Occipital lobe (tissue), 1 donor: ENCODE measurements at regions not wholly inside any gene's neighbourhood (a gene's known extent, or its start where the extent isn't known, plus 50 kb on each side); places are given as distances from the start of the nearest gene placed in this dataset.
"Not testable (repeated sequence)": the region's sequence is repeated elsewhere in the genome, so short reads cannot be mapped to it uniquely, and the experiment has no call there.

Experiments used
- DNase-seq: peaks from one replicate; lab custom pipeline; 2025; lab: John Stamatoyannopoulos, UW

DNA sequence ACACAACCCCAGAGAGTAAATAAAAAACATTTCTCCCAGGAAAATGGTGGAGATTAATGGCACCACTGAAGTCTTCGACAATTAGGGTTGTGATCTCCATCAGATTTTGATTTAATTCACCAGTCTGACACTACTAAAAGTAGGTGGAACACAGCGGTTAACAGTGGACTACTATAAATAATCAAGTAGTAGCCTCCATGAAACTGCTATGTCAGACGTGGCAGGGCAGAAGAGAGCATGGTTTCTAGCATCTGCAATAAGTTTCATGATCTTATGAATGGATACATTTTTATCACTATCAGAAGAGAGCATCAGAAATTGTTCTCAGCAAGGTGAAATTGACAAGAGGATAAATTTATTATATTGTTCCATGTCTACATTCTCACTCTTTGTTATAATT, 1706.6 kb downstream of the MRPL39 start:
- DNase-seq, result no peak

DNA sequence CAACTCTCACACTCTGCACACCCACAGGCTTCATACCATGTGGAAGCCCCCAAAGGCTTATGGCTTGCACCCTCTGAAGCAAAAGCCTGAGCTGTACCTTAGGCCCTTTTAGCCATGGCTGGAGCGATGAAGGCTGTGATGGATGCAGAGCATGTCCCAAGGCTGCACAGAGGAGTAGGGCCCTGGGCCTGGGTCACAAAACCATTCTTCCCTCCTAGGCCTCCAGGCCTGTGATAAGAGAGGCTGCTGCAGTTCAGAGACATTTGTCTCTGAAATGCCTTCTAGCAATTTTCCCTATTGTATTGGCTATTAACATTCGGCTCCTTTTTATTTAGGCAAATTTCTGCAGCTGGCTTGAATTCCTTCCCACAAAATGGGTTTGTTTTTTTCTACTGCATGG, 1707.7 kb downstream of the MRPL39 start:
- DNase-seq, result no peak

DNA sequence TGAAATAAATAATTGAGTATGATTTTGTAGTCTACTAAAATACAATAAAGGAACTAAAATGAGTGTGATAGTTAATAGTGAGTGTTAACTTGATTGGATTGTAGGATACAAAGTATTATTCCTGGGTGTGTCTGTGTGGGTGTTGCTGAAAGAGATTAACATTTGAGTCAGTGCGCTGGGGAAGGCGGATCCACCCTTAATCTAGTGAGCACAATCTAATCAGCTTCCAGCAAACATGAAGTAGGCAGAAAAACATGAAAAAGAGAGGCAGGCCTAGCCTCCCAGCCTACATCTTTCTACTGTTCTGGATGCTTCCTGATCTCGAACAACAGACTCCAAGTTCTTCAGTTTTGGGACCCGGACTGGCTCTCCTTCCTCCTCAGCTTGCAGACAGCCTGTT, 1716.6 kb downstream of the MRPL39 start:
- no peak for DNase-seq

DNA sequence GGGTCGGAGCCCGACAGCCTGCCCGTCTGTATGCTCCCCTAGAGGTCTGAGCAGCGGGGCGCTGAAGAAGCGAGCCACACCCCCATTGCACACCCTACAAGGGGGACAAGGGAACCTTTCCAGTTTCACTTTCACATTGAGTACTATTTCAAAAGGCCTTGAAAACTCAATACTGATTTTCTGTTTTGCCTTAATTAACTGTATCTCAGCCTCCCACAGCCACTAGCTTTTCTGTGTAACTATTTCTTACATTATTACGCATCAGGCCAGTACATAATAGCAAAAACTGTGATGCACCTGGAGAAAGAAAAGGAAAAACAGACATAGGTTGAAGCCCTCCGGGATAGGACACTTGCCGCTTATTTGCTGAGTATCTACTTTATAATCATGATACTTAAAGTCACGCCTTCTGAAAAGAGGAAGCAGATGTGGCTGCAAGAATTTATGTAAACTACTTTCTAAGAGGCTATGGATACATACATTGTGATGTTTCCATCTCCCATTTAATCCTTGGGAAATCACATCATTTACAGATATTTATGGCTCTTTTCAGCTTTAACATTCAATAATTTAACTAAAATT, 1719.5 kb downstream of the MRPL39 start:
- DNase-seq, result no peak

DNA sequence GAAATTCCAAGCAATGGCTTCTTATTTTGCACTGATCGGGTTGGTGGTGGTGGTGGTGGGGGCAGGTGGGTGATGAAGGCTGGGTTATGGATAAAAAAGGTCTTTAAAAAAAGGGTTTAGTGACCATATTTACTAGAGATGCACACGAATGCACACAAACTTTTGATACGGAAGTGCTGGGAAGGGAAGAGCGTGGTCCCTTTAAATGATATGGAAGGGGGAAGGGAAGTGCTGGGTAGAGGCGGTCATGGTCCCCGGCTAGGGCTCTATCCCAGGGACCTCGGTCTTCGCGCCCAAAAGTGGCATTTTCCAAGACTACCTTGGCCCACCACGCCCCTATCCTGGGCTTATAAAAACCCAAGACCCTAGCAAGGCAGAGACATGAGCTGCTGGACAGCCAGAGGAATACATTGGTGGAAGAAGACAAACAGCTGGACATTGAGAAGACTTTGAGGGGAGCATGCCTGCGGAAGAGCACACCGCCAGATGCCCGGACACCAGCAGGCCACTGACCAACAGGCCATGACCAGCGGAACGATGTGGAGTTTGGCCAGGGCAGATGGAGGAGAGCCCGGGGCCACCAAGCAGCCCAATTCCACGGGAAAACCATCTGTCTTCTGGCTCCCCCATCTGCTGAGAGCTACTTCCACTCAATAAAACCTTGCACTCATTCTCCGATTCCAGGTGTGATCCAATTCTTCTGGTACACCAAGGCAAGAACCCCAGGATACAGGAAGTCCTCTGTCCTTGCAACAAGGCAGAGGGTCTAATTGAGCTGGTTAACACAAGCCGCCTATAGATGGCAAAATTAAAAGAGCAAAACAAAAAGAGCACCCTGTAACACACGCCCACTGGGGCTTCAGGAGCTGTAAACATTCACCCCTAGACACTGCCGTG, 1720.2 kb downstream of the MRPL39 start:
- DNase-seq, result no peak

DNA sequence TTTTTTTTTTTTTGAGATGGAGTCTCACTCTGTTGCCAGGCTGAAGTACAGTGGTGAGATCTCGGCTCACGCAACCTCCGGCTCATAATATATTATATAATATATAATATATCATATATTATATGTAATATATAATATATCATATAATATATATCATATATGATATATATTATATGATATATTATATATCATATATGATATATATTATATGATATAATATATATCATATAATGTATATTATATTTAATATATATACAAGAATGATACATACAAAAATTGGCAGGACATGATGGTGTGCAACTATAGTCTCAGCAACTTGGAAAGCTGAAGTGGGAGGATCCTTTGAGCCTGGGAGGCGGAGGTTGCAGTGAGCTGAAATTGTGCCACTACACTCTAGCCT, 1725.5 kb downstream of the MRPL39 start:
- DNase-seq, result no peak

DNA sequence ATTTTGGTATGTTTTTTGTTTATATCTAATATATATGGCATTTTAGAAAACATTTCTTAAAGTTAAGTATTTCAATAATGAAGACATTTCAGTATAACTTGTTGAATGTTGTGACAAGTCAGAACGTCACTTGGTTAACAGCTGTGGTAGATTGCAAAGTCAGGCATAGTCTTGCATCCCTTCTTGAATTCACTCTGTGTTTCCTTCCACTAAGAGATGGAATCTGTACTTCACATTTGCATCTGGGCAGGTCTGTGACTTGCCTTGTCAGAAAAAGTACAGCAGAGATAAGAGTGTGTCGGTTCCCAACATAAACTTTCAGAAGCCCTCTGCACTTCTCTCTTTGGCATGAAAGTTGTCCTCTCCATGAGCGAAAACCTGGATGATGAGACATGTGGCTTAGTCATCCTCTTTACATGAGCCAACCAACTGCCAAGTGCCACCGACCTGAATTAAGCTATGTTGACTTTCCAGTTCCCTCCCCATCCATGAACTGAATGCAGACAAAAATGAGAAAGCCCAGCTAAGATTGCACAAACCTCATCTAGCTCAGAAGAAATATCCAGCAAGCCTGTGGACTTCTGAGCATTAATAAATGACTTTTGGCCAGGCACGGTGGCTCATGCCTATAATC, 1730.2 kb downstream of the MRPL39 start:
- DNase-seq, result no peak

DNA sequence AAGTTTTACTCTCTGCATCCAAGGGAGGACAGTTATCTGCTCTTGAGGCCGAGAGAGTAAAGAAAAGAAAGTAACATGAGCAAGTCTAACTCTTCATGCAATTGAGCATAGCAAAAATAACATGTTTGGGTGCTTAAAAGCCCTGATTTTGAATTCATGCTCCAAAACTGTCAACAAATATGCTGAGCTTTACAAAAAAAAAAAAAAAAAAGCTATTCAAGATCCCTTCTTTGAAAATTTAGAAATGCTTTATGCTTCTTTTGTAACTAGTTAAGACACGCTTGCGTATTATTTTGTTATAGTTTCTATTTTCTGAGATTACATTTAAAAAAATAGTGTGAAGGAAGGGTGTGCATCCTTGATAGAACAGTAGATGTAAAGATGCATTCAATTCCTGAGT, 1733.0 kb downstream of the MRPL39 start:
- DNase-seq, result no peak

DNA sequence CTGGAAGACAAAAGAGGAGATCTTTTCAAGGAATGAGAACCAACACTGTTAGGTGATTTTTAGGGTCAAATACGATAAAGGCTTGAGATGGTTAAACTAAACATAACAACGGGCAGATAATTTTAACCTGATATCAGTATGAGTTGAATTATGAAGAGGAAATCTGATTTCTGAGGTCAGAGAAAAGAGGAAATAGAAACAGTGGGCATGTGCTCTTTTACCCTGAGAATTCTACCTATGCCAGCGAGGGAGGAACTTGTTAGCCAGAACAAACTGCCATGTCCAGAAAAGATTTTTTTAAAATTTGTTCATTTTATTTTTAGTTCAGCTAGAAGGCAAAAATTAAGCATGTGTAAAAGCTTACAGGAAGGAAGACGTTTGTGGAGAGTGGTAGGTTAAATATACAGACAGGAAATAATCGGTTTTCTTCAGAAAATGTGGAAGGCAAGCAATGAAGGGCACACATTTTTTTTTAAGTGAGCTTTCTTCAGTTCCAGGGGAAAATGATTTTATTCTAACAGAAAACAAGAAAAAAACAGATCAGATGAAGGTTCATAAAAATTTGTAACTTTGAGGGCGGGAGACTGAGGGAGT, 1745.3 kb downstream of the MRPL39 start:
- DNase-seq, result no peak

DNA sequence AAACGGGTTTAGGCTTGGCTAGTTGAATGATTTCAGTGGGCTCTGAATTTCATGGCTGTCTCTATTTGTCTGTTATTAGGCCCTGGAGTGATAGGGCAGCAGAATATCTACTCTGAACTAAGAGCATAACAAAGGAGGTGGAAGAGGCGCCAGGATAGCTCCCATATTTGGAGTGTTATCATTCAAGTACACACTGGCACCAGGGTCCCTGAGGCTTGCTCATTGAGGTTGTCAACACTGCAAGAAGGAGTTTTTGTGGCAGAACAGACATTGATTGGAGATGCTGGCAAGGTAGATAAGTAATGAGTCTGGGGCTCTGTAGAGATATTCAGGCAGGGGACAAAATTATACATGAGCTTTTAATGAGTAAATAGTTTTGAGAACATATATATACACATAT, 1748.4 kb downstream of the MRPL39 start:
- DNase-seq, result no peak

DNA sequence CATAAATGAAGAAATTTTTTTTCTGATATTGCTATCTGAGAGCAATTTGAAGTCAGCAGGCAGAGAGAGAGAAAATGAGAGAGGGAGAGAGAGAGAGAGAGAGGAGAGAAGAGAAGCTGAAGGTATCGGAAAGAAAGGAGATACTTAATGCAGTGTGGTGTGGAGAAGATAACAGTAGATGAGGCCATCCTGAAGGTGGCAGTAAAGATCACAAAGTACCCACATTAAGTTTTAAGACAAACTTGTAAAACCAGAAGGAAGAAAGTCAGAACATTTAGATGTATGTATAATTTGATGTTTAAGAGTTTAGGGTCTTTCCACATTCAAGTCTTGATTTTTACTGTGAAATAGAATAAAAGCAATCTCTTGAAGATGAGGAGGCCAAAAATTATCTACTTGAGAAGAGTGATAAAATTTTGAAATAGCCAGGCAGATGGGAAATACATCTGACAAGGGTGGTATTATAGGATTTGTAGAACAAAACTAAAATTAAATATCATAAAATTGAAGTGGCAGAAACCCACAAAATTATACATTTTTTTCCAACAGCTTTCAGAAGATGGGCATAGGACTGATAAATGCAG, 1753.4 kb downstream of the MRPL39 start:
- DNase-seq, result no peak

DNA sequence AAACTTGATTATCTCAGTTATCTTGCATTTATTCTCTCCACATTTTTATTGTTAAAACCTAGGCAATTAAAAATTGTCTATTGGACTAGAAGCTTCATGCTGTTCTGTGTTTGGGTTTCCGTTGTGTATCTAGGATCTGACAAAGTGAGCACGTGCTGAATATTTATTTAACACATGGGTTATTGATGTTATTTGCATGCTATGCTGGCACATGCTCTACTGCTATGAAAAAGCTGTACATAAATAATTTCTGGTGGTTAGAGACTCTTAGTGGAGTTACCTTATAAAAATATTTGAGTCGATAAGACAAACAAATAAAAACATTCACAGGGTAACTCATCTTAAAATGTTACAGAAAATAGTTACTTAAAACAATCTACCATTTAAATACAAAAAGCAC, 1769.7 kb downstream of the MRPL39 start:
- DNase-seq, result no peak

DNA sequence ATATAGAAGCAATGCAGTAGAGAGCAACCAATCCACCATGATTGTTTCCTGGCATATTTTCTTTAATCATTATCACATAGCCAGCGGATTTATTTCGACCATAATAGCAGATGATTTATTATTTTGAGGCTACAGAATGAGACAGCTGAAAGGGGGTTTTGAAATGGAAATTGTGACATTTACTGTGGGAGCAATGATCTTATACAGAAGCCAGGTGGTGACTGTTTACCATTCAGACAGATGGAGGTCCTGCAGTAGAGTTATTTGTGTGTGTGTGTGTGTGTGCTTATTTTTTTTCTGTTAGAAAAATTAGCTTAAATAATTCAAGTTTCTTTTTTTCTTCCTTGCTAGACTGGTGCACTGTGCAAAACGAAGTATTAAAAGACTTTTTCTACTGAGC, 1784.5 kb downstream of the MRPL39 start:
- no peak for DNase-seq

DNA sequence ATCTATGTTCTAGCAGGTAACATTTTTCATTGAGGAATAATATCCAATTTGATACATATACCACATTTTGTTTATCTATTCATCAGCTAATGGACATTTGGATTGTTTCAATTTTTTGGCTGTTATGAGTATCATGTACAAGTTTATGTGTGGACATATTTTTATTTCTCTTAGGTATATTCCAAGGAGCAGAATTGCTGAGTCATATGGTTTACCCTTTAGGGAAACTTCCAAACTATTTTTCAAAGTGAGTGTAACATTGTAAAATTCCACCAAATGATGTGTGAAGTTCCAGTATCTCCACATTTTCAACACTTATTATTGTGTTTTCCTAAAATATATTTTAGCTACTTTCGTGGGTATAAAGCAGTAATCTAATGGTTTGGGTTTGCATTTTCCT, 1789.9 kb downstream of the MRPL39 start:
- DNase-seq, result no peak

DNA sequence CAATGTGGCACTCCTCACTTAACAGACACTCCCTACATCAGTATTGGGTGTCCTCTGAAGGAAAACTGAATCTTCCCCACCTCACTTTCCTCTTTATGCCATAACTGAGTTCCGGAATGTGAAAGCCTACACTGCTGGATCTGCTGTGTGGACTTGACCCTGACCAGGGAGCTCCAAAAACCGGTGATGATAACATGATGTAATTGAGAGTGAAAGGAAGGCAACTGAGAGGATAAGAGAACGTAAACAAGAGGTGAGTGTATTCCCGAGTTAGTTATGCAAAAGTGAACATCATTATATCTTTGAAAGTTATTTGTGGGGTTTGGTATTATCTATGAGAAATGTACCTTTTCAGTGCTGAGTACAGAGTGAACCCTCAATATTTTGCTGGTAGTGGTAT, 1794.8 kb downstream of the MRPL39 start:
- DNase-seq, result no peak

DNA sequence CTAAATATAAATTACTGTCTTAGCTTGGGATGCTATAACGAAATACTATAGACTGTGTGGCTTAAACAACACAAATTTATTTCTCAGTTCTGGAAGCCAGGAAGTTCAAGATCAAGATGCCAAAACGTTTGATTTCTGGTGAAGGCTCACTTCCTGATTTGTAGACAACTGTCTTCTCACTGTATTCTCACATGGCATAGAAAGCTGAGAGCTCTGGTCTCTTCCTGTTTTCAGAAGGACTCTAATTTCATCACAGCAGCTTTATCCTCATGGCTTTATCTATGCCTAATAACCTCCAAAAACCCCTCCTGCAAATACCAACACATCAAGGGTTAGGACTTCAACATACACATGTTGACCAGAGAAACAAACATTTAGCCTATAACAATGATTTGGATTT, 1795.5 kb downstream of the MRPL39 start:
- no peak for DNase-seq

DNA sequence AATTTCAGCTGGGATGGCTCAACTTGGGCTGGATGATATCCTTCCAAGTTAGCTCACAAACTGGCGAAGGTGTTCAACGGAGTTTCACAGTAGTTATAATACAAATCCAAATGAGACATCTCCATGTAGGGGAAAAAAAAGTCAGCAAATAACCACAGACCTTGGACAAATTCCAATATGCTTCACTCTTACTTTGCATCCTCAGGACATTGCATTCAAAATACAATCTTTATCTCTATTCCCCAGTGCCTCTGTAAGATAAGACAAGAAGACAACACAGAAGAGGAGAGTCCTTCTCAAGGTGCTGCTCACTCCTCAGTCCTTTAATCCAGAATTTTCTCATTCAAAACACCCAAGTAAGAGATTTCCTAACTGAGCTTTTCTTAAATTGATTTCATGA, 1797.7 kb downstream of the MRPL39 start:
- DNase-seq, result no peak

DNA sequence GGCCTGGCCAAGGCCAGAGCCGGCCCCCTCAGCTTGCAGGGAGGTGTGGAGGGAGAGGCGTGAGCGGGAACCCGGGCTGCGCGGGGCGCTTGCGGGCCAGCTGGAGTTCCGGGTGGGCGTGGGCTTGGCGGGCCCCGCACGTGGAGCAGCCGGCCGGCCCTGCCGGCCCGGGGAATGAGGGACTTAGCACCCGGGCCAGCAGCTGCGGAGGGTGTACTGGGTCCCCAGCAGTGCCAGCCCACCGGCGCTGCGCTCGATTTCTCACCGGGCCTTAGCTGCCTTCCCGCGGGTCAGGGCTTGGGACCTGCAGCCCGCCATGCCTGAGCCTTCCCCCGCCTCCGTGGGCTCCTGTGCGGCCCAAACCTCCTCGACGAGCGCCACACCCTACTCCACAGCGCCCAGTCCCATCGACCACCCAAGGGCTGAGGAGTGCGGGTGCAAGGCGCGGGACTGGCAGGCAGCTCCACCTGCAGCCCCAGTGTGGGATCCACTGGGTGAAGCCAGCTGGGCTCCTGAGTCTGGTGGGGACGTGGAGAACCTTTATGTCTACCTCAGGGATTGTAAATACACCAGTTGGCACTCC, 1800.2 kb downstream of the MRPL39 start:
- DNase-seq, result not testable (repeated sequence)

DNA sequence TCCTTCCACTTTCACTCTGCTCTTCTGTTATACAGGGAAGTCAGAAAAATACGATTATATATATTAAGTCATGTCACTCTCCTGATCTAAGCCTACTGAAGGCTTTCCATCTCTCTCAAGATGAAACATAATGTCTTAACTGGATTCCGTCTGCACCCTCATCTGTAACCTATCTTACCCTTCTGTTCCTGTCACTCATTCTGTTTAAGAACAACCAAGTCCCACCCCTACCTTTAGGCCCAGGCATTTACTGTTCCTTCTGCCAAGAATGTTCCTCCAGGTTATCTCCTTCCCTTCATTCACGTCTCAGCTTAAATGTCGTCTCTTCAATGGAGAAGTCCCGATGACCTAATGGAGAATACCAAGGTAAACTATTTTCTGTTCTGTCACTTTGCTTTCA, 1802.4 kb downstream of the MRPL39 start:
- DNase-seq, result no peak

DNA sequence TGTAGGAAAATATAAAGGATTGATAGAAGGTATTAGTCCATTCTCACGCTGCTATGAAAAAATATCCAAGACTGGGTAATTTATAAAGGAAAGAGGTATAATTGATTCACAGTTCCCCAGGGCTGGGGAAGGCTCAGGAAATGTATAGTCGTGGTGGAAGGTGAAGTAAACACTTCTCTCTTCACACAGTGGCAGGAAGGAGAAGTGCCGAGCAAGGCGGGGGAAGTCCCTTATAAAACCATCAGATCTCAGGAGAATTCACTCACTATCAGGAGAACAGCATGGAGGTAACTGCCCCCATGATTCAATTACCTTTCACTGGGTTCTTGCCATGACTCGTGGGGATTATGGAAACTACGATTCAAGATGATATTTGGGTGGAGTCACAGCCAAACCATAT, 1806.0 kb downstream of the MRPL39 start:
- no peak for DNase-seq

DNA sequence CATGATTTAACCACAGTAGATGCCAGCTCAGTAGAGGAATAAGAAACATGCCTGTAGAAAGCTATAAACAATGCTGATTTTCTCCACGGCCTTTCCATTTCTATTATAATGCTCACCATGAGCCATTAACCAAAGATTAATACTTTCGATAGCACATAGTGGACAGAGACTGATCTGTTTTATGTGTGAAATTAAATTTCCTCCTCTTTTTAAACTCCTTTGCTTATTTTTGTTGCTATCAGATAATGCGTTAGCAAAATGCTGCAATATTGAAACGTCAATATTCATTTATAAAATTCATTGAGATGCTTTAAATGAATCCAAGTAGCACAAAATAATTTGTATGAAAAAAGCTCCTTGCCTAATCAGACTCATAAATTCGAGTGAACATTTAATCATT, 1807.9 kb downstream of the MRPL39 start:
- DNase-seq, result no peak

DNA sequence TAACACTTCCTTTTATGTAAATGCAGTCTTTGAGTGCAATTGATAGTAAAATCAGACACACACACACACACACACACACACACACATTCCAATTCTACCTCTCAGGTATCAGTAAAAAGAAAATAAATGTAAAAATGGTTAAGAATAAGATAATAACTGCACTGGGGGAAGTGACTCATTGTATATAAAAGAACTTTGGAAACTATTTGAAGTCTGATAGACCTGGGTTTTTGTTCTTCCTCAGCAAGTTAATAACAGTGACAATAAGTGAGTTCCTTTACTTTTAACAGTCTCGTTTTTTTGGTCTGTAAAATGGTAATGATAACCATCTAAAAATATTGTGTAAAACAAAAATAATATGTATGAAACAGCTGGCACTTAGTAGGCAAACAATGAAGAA, 1815.0 kb downstream of the MRPL39 start:
- DNase-seq, result no peak
